GM18909 (cell line): ENCODE measurements at regions not wholly inside any gene's neighbourhood (a gene's known extent, or its start where the extent isn't known, plus 50 kb on each side); places are given as distances from the start of the nearest gene placed in this dataset.
"Not testable (repeated sequence)": the region's sequence is repeated elsewhere in the genome, so short reads cannot be mapped to it uniquely, and the experiment has no call there.

Experiments used
- ATAC-seq: cut with Tn5 transposase; IDR thresholded peaks from one replicate; pipeline ENCODE4 v1.9.1; 2021; ENCODE audit warnings: mild to moderate bottlenecking; ENCODE audit not compliant: unreplicated experiment, poor library complexity

- no peak for ATAC-seq
Measured at GRCh38 chr2:67881816-67882215, 181.0 kb downstream of the C1D start.

- no peak for ATAC-seq
Measured at GRCh38 chr2:67883316-67884087, 179.3 kb downstream of the C1D start.

GRCh38 chr2:67888351-67889005 is 174.3 kb downstream of the C1D start:
- no peak for ATAC-seq

GRCh38 chr2:67889056-67889455 is 173.7 kb downstream of the C1D start:
- no peak for ATAC-seq

- no peak for ATAC-seq
Measured at GRCh38 chr2:67891642-67892041, 171.2 kb downstream of the C1D start.

GRCh38 chr2:67892339-67892846 is 170.4 kb downstream of the C1D start:
- no peak for ATAC-seq

GRCh38 chr2:67895227-67895941 is 167.4 kb downstream of the C1D start:
- ATAC-seq = no peak

- no peak for ATAC-seq
Measured at GRCh38 chr2:67896076-67896475, 166.7 kb downstream of the C1D start.

GRCh38 chr2:67896476-67896875 is 166.3 kb downstream of the C1D start:
- no peak for ATAC-seq

GRCh38 chr2:67898595-67898994 is 164.2 kb downstream of the C1D start:
- ATAC-seq = no peak

- no peak for ATAC-seq
Measured at GRCh38 chr2:67899187-67899586, 163.6 kb downstream of the C1D start.

GRCh38 chr2:67900826-67901225 is 162.0 kb downstream of the C1D start:
- ATAC-seq = no peak

- no peak for ATAC-seq
Measured at GRCh38 chr2:67904566-67904965, 158.2 kb downstream of the C1D start.

- ATAC-seq = no peak
Measured at GRCh38 chr2:67904966-67905365, 157.8 kb downstream of the C1D start.

- ATAC-seq = not testable (repeated sequence)
Measured at GRCh38 chr2:67906547-67906946, 156.3 kb downstream of the C1D start.

- ATAC-seq = no peak
Measured at GRCh38 chr2:67917332-67918054, 145.3 kb downstream of the C1D start.

GRCh38 chr2:67918471-67918870 is 144.3 kb downstream of the C1D start:
- ATAC-seq = no peak

- ATAC-seq = no peak
Measured at GRCh38 chr2:67919490-67919889, 143.3 kb downstream of the C1D start.

GRCh38 chr2:67922080-67922785 is 140.6 kb downstream of the C1D start:
- ATAC-seq = no peak

- no peak for ATAC-seq
Measured at GRCh38 chr2:67923696-67924095, 139.1 kb downstream of the C1D start.
